Adipocyte (in vitro differentiated cells): ENCODE measurements at regions not wholly inside any gene's neighbourhood (a gene's known extent, or its start where the extent isn't known, plus 50 kb on each side); places are given as distances from the start of the nearest gene placed in this dataset.

Experiments
- DNase-seq: peaks from one replicate; pipeline ENCODE4 v3.0.0-alpha.2; 2015; ENCODE audit warnings: low read depth
- H3K27me3 ChIP-seq: replicated peaks from 2 replicates; pipeline ENCODE4 v1.7.0; 2013; ENCODE audit warnings: mild to moderate bottlenecking, low read length, moderate library complexity; ENCODE audit not compliant: control insufficient read depth, insufficient read depth
- H3K36me3 ChIP-seq: 2 replicates; pipeline ENCODE4 v1.7.0; 2013; ENCODE audit warnings: low read length, mild to moderate bottlenecking, moderate library complexity; ENCODE audit not compliant: control insufficient read depth, insufficient read depth, severe bottlenecking
- H3K4me1 ChIP-seq: 2 replicates; pipeline ENCODE4 v1.7.0; 2013; ENCODE audit warnings: mild to moderate bottlenecking, low read length, moderate library complexity; ENCODE audit not compliant: control insufficient read depth, insufficient read depth
- H3K4me3 ChIP-seq: 2 replicates; pipeline ENCODE4 v1.7.0; 2013; ENCODE audit warnings: mild to moderate bottlenecking, low read length, moderate library complexity
- H3K9ac ChIP-seq: 2 replicates; pipeline ENCODE4 v1.7.0; 2013; ENCODE audit warnings: mild to moderate bottlenecking, low read length, moderate library complexity
- H3K9me3 ChIP-seq: 2 replicates; pipeline ENCODE4 v1.7.0; 2013; ENCODE audit warnings: mild to moderate bottlenecking, low read length, moderate library complexity; ENCODE audit not compliant: control insufficient read depth

GRCh38 chr3:139095803-139096466 is 51.2 kb upstream of the PRR23C start:
- no peaks in the 10 kb centered on the region for H3K4me1 ChIP-seq
- peaks cover 18% of the 10 kb centered on the region for H3K27me3 ChIP-seq
- H3K9ac ChIP-seq = no peak overlapping the region
- no peak for DNase-seq
- H3K4me3 ChIP-seq = no peak overlapping the region
- peaks cover 30% of the 10 kb centered on the region for H3K9me3 ChIP-seq
- H3K36me3 ChIP-seq = no peaks in the 10 kb centered on the region

- peaks cover 26% of the 10 kb centered on the region for H3K9me3 ChIP-seq
- no peak overlapping the region for H3K4me3 ChIP-seq
- H3K36me3 ChIP-seq = no peaks in the 10 kb centered on the region
- H3K4me1 ChIP-seq = no peaks in the 10 kb centered on the region
- no peak for DNase-seq
- peaks cover 24% of the 10 kb centered on the region for H3K27me3 ChIP-seq
- H3K9ac ChIP-seq = no peak overlapping the region
Measured at GRCh38 chr3:139096670-139097069, 52.0 kb upstream of the PRR23C start.

GRCh38 chr3:139098391-139098790 is 53.7 kb upstream of the PRR23C start:
- H3K27me3 ChIP-seq = peaks cover 28% of the 10 kb centered on the region
- DNase-seq = no peak
- H3K36me3 ChIP-seq = no peaks in the 10 kb centered on the region
- H3K4me3 ChIP-seq = no peak overlapping the region
- H3K4me1 ChIP-seq = no peaks in the 10 kb centered on the region
- H3K9ac ChIP-seq = no peak overlapping the region
- peaks cover 14% of the 10 kb centered on the region for H3K9me3 ChIP-seq

- peaks cover 14% of the 10 kb centered on the region for H3K9me3 ChIP-seq
- H3K36me3 ChIP-seq = no peaks in the 10 kb centered on the region
- H3K4me3 ChIP-seq = no peak overlapping the region
- peaks cover 26% of the 10 kb centered on the region for H3K27me3 ChIP-seq
- H3K9ac ChIP-seq = no peak overlapping the region
- H3K4me1 ChIP-seq = no peaks in the 10 kb centered on the region
- DNase-seq = no peak
Measured at GRCh38 chr3:139099968-139100817, 55.5 kb upstream of the PRR23C start.

GRCh38 chr3:139100821-139101220 is 56.1 kb upstream of the PRR23C start:
- Histone ChIP-seq H3K9ac (no peak overlapping the region), H3K4me1 (no peaks in the 10 kb centered on the region), H3K9me3 (peaks cover 14% of the 10 kb centered on the region), H3K4me3 (no peak overlapping the region), H3K36me3 (no peaks in the 10 kb centered on the region), H3K27me3 (peaks cover 19% of the 10 kb centered on the region)
- no peak for DNase-seq

- Histone ChIP-seq H3K9me3 (peaks cover 14% of the 10 kb centered on the region), H3K4me1 (no peaks in the 10 kb centered on the region), H3K4me3 (no peak overlapping the region), H3K36me3 (no peaks in the 10 kb centered on the region), H3K9ac (no peak overlapping the region), H3K27me3 (peaks cover 20% of the 10 kb centered on the region)
- DNase-seq = no peak
Measured at GRCh38 chr3:139101396-139101795, 56.7 kb upstream of the PRR23C start.

- peaks cover 8% of the 10 kb centered on the region for H3K9me3 ChIP-seq
- DNase-seq = no peak
- H3K4me1 ChIP-seq = no peaks in the 10 kb centered on the region
- no peaks in the 10 kb centered on the region for H3K36me3 ChIP-seq
- H3K9ac ChIP-seq = no peak overlapping the region
- H3K27me3 ChIP-seq = peaks cover 37% of the 10 kb centered on the region
- no peak overlapping the region for H3K4me3 ChIP-seq
Measured at GRCh38 chr3:139103484-139103883, 58.8 kb upstream of the PRR23C start.

GRCh38 chr3:139104062-139104461 is 59.4 kb upstream of the PRR23C start:
- H3K36me3 ChIP-seq = no peaks in the 10 kb centered on the region
- H3K4me3 ChIP-seq = no peak overlapping the region
- no peaks in the 10 kb centered on the region for H3K4me1 ChIP-seq

GRCh38 chr3:139105154-139105702 is 60.5 kb upstream of the PRR23C start:
- Histone ChIP-seq H3K4me1 (no peaks in the 10 kb centered on the region), H3K9ac (no peak overlapping the region), H3K36me3 (no peaks in the 10 kb centered on the region), H3K4me3 (no peak overlapping the region), H3K9me3 (no peaks in the 10 kb centered on the region), H3K27me3 (peaks cover 51% of the 10 kb centered on the region)
- no peak for DNase-seq

More at GRCh38 chr3:139104062-139104461, 59.4 kb upstream of the PRR23C start:
- DNase-seq = no peak
- no peak overlapping the region for H3K9ac ChIP-seq
- peaks cover 2% of the 10 kb centered on the region for H3K9me3 ChIP-seq
- H3K27me3 ChIP-seq = peaks cover 42% of the 10 kb centered on the region

- DNase-seq = no peak
- no peaks in the 10 kb centered on the region for H3K36me3 ChIP-seq
- no peak overlapping the region for H3K9ac ChIP-seq
- H3K27me3 ChIP-seq = peaks cover 57% of the 10 kb centered on the region
- no peaks in the 10 kb centered on the region for H3K4me1 ChIP-seq
- no peak overlapping the region for H3K4me3 ChIP-seq
- no peaks in the 10 kb centered on the region for H3K9me3 ChIP-seq
Measured at GRCh38 chr3:139106013-139106932, 61.6 kb upstream of the PRR23C start.
